Glutamatergic neuron (in vitro differentiated cells): ENCODE measurements at regions not wholly inside any gene's neighbourhood (a gene's known extent, or its start where the extent isn't known, plus 50 kb on each side); places are given as distances from the start of the nearest gene placed in this dataset.

Experiments used
- DNase-seq: peaks from one replicate; pipeline ENCODE4 v3.0.0; 2022
- H3K27ac Mint-ChIP-seq: one replicate; pipeline ENCODE4 v1.8.0; 2020; ENCODE audit warnings: mild to moderate bottlenecking, mixed read lengths, inconsistent platforms; ENCODE audit not compliant: unreplicated experiment
- H3K27me3 Mint-ChIP-seq: one replicate; pipeline ENCODE4 v1.8.0; 2020; ENCODE audit warnings: mild to moderate bottlenecking, moderate library complexity, mixed read lengths, inconsistent platforms; ENCODE audit not compliant: unreplicated experiment
- H3K36me3 Mint-ChIP-seq: one replicate; pipeline ENCODE4 v1.8.0; 2020; ENCODE audit warnings: mild to moderate bottlenecking, mixed read lengths, inconsistent platforms; ENCODE audit not compliant: unreplicated experiment
- H3K4me1 Mint-ChIP-seq: one replicate; pipeline ENCODE4 v1.8.0; 2020; ENCODE audit warnings: mild to moderate bottlenecking, low read depth, mixed read lengths, inconsistent platforms; ENCODE audit not compliant: unreplicated experiment
- H3K4me3 Mint-ChIP-seq: one replicate; pipeline ENCODE4 v1.8.0; 2020; ENCODE audit warnings: mild to moderate bottlenecking, mixed read lengths, inconsistent platforms; ENCODE audit not compliant: unreplicated experiment
- H3K9me3 Mint-ChIP-seq: one replicate; pipeline ENCODE4 v1.8.0; 2020; ENCODE audit warnings: mild to moderate bottlenecking, moderate library complexity, mixed read lengths, inconsistent platforms; ENCODE audit not compliant: unreplicated experiment
- TF ChIP-seq, protein P1 (sequence below): fragments of 200-600 bp; sonication (generic); IDR thresholded peaks from one replicate; pipeline ENCODE4 v1.5.0; 2021; ENCODE audit not compliant: partially characterized antibody, unreplicated experiment

DNA sequence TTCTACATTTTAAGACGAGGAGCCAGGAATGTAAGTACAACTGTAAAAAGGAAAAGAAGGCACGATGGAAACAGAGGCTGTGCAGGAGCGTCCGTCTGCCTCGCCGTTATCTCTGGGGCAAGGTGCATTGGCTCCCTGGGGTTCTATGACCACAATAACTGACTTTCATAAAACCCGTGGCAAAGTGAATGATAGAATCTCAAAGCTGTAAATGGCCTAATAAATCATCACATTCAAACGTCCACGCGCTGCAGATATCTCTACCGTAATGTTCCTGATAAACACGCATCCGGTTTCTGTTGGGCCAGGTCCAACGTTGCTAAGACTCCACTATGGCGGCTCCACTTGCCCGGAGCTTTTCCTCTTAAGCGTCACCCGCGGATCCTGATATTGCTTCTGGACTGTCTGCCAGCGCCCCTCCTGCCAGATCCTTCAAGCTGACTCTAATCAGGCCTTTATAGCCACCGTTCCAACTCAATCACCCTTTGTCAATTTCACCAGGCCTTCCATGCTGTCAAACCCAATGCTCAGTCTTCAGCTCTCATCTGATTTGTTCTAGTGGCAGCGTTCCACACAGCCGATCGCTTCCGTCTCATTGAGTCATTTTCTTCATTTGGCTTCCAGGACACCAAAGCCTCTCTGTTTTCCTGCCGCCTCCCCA lies 265.6 kb upstream of the FOXK1 start:
- Mint-ChIP-seq H3K27me3 (no peaks in the 10 kb centered on the region), H3K27ac (no peak overlapping the region), H3K9me3 (peaks cover 3% of the 10 kb centered on the region), H3K4me3 (no peak overlapping the region), H3K4me1 (no peaks in the 10 kb centered on the region), H3K36me3 (peaks cover 9% of the 10 kb centered on the region)
- DNase-seq: no peak
- TF ChIP-seq, protein P1, sequence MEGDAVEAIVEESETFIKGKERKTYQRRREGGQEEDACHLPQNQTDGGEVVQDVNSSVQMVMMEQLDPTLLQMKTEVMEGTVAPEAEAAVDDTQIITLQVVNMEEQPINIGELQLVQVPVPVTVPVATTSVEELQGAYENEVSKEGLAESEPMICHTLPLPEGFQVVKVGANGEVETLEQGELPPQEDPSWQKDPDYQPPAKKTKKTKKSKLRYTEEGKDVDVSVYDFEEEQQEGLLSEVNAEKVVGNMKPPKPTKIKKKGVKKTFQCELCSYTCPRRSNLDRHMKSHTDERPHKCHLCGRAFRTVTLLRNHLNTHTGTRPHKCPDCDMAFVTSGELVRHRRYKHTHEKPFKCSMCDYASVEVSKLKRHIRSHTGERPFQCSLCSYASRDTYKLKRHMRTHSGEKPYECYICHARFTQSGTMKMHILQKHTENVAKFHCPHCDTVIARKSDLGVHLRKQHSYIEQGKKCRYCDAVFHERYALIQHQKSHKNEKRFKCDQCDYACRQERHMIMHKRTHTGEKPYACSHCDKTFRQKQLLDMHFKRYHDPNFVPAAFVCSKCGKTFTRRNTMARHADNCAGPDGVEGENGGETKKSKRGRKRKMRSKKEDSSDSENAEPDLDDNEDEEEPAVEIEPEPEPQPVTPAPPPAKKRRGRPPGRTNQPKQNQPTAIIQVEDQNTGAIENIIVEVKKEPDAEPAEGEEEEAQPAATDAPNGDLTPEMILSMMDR: no peak

DNA sequence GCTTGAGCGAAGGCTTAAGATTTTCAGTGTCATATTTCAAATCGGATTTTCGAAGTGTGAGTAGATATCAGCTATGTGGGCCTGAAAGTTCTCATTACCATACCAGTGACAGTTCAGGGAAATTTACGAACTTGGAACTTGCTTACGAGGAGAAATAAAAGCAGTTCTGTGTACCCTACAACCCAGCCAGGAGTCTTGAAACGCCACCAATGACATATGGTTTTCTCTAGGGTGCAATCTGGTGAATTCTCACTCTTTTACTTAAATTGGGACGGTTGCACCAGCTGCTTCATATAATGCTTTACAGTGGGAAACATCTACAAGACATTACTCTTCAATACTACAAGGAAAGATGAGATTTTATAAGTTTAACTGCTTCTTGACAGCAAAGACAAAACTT lies 253.6 kb upstream of the FOXK1 start:
- H3K4me1 Mint-ChIP-seq: no peaks in the 10 kb centered on the region
- H3K9me3 Mint-ChIP-seq: peaks cover 12% of the 10 kb centered on the region
- no peak overlapping the region for H3K27ac Mint-ChIP-seq
- TF ChIP-seq, protein P1: no peak
- no peak overlapping the region for H3K4me3 Mint-ChIP-seq
- no peak for DNase-seq
- H3K36me3 Mint-ChIP-seq: peaks cover 15% of the 10 kb centered on the region
- H3K27me3 Mint-ChIP-seq: peaks cover 3% of the 10 kb centered on the region

DNA sequence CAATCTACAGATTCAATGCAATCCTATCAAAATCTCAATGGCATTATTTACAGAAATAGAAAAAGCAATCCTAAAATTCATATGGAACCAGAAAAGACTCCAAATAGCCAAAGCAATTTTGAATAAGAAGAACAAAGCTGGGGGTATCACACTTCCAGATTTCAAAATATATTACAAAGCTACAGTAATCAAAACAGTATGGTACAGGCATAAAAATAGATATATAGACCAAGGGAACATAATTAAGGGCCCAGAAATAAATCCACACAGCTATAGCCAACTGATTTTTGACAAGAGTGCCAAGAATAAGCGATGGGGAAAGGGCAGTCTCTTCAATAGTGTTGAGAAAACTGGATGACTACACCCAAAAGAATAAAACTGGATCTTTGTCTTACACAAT lies 251.9 kb upstream of the FOXK1 start:
- Mint-ChIP-seq H3K27me3 (peaks cover 3% of the 10 kb centered on the region), H3K36me3 (peaks cover 14% of the 10 kb centered on the region), H3K4me3 (no peak overlapping the region), H3K9me3 (peaks cover 12% of the 10 kb centered on the region), H3K27ac (no peak overlapping the region), H3K4me1 (no peaks in the 10 kb centered on the region)
- DNase-seq: no peak
- TF ChIP-seq, protein P1: no peak

DNA sequence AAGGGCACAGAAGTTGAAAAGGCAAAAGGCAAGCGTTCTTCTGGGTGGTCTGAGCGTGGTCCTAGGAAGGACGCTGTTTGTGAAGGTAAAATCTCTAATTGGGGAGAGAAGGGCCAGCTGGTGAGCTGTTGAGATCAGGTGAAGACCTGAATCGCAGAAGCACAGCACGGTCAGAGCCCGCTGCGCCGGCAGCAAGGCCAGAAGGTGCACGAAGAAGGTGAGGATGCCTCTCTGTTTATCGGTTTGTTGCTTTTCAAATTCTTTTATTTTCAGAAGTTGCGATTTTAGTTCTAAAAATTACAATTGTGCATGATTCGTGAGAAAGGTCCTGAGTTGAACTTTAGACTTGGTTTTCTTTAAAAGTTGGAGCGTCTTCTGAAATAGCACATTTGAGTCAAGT lies 247.8 kb upstream of the FOXK1 start:
- TF ChIP-seq, protein P1: no peak
- Mint-ChIP-seq H3K27me3 (peaks cover 3% of the 10 kb centered on the region), H3K4me1 (no peaks in the 10 kb centered on the region), H3K9me3 (peaks cover 7% of the 10 kb centered on the region), H3K36me3 (peaks cover 14% of the 10 kb centered on the region), H3K27ac (no peak overlapping the region), H3K4me3 (no peak overlapping the region)
- no peak for DNase-seq

DNA sequence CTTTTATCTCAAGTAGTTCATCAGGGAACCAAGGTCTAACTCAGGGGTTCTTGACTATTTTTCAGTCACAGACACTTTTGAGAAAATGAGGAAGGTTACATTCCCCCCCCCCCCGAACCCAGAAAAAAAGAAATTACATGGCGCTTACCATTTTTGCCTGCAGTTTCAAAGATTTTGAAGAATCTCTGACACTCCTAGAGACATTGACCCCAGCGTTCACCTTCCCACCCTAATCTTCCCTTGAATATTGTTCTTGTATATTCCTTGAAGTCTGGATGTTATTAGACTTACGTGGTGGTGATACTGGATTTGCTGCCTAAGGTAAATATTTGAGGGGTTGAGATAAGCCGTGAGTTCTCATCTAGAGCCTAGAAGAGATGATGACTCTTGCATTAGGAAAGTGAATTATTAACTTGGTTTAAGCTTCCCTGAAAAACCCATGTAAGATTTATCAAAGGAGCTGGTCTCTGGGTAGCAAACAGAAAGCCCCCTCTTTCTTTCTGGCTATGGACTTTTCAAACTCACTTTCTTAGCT lies 245.7 kb upstream of the FOXK1 start:
- H3K9me3 Mint-ChIP-seq: peaks cover 7% of the 10 kb centered on the region
- TF ChIP-seq, protein P1: no peak
- H3K27ac Mint-ChIP-seq: no peak overlapping the region
- no peak overlapping the region for H3K4me3 Mint-ChIP-seq
- H3K27me3 Mint-ChIP-seq: peaks cover 3% of the 10 kb centered on the region
- H3K36me3 Mint-ChIP-seq: peaks cover 4% of the 10 kb centered on the region
- no peak for DNase-seq
- no peaks in the 10 kb centered on the region for H3K4me1 Mint-ChIP-seq
